ENCODE measurements at regions not wholly inside any gene's neighbourhood (a gene's known extent, or its start where the extent isn't known, plus 50 kb on each side); places are given as distances from the start of the nearest gene placed in this dataset.
A peak's percentile ranks its signal among the peaks of the same experiment; 100 is the strongest.
"Not testable (repeated sequence)": the region's sequence is repeated elsewhere in the genome, so short reads cannot be mapped to it uniquely, and the experiment has no call there.

DNA sequence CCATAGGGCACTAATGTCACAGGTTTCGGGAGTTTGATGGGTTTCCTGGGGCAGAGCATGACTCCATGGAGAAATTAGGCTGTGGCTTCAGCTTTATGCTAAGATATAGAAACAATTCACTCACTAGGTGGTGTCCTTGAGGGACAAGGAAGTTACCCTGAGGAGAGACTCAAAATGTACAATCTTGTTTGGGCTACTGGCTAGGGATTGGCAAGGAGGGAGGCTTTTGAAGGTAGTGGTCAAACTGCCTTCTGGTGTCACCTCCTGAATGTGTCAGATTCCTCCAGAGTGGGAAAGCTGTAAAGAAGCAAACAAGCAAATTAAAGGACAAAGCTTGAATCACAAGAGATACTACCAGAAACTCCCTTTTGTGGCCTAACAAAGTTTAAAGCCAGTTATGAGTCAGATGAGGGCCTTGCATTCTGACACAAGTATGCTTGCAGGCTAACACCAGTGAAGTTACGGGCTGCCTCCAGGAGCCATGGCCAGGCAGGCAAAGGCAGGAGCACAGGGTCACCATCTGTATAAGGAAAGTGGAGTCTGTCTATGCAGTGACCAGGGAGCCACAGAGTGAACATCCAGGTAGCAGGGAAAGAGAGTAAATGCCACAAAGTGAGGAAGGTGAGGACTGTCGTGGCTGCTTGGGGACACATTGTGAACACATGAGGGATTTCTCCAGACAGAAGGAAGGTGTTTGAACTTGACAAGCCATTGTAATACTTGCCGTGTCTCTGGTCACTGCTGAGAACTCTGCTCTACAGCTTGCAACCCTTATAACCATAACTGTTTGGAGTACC lies 107.7 kb upstream of the DTNBP1 start:
- DNase-seq (ENCODE audit: low read depth): no peak

DNA sequence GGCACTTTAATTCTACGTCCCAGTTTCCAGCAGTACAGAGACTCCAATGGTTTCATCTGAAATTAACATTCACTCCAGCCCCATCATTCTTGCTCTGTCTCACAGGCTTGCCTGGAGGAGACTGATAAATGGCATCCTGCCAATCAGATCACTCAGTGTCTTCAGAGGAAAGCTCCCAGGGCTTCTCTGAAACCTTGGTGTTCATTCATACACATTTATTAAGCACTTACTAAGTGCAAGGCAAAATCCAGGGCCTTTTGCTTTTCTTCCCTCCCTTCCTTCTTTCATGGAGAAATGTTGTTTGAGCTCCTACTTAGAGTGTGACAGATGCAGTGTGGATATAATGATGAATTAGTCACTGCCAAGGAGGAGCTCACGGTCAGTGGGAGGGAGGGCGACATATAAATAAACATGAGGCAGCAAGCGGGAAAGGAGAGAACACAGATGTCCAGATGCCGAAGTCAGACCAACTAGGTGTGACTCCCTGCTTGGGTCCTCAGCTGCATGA lies 106.7 kb upstream of the DTNBP1 start:
- no peak for DNase-seq (ENCODE audit: low read depth)

DNA sequence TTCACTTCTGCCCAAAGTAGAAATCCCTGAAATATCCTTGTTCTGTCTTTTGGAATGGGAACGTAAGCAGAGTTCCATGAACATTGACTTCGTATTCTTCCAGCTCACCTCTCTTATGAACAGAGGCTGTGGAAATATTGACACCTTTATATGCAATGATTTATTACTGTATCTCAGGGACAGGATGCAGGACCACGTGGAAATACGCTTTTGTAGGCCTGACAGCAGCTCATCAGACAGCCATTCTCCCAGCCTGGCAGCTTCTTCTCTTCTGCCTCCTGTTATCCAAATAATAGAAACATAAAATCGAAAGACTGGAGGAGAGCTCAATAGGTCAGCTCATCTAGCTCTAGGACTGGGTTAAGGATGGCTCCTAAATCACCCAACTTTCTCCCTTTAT lies 106.2 kb upstream of the DTNBP1 start:
- no peak for DNase-seq (ENCODE audit: low read depth)

DNA sequence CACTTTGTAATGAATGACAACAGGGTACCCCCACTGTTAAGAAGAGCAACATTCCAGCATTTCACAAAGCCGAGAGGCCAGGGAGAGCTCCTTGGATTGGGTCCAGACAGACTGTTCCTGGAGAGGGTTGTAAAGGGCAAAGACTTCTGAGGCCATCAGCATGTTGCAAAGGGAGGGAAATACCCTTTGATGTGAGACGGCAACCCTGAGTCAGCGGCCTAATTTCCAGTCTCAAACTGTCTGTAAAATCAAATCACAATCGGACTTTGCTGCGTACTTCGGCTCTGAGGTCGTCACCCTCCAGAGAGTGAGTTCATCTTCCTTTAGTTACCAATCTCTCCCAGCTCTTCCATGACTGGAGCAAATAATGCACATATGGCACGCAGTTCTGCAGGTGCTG lies 101.0 kb upstream of the DTNBP1 start:
- peak; percentile 16 for DNase-seq (ENCODE audit: low read depth)

- DNase-seq (ENCODE audit: low read depth): no peak
These were observed 100.5 kb upstream of the DTNBP1 start for GRCh38 chr6:15763364-15763763.

DNA sequence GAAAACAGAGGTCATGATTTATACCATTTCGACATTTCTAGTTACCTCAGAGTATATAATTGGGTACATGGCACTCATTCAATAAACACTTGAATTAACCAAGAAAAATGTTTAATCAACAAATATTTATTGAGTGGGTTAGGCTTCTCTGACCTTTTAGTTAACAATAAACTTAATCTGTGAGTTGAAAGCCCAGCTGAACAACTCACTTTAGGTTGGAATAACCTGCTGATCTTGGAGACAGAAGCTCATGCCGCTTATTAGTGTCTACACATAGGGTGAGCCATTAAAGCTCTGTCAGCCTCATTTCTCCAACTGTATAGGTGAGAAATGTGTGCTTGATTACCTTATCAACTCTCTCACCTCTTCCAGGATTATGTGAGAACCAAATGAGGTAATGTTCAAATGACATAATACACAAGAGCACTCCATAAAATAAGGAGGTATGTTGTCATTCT lies 98.2 kb upstream of the DTNBP1 start:
- no peak for DNase-seq (ENCODE audit: low read depth)

GRCh38 chr6:15758631-15759215 lies 95.9 kb upstream of the DTNBP1 start:
- no peak for DNase-seq (ENCODE audit: low read depth)

- no peak for DNase-seq (ENCODE audit: low read depth)
These were observed 92.7 kb upstream of the DTNBP1 start for GRCh38 chr6:15755526-15755925.

- DNase-seq (ENCODE audit: low read depth): no peak
These were observed 91.9 kb upstream of the DTNBP1 start for GRCh38 chr6:15754706-15755079.

DNA sequence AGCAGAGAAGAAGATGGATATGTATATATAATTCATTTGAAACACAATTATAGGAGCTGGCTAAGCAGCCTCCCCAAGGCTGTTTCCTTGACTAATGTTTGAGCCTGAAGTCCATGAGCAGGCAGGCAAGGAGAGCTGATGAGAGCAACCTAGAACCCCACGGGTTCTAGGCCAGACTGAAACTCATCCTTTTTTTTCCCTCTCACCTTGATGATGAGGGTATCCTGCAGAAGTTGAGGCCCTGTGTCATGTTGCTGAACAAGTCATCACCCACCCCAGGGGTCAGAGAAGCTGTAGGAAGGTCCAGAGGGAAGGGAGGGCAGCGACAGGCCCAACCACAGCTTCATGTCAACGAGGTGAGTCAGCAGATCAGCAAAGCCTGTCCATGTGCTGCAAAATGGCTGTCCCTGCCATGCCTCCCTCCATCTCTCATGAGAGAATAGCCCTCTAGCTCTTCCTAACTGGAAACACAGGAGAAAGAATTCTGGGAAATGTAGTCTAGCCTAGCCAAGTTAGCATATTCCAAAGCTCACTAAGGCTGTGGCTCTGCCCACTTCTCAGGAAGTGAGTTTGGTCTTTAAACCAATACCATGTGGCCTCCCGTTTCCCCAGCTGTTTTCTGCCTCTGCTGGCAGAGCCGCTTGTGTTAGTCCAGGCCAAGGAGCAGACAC lies 91.3 kb upstream of the DTNBP1 start:
- peak; percentile 61 for DNase-seq (ENCODE audit: low read depth)

DNA sequence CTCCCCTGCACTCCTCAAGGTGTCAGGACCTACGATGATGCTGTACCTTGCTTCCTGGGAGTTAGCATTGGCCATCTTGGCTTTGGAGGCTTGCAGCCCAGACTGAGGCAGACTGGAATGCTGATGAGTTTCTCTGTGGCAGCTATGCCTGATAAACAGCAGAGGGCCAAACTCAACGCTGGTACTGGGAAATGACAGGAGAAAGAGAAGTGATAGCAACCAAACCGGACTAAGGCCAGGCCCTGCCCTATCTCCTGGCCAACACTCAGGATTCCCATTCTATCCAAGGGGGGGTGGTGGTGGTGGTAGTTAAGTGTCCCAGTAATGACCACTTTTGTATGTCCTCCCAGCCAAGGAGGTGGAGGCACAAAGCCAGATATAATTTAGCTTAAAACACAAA lies 90.0 kb upstream of the DTNBP1 start:
- no peak for DNase-seq (ENCODE audit: low read depth)

- DNase-seq (ENCODE audit: low read depth): no peak
These were observed 89.0 kb upstream of the DTNBP1 start for GRCh38 chr6:15751721-15752350.

DNA sequence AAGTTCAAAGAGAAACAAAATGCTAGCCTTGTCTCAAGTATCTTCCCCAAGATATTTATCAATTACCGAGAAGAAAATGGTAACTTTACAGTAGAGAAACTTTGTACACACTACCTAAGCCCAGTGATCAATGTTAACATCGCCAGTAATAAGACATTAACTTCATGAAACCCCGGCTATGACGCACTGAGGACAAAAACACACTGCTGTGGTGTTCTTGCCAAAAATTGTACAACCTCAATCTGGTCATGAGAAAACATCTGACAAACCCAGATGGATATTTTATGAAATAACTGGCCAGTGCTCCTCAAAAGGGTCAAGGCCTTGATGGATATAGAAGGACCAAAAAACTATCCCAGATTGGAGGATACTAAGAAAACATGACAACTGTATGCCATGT lies 85.5 kb upstream of the DTNBP1 start:
- DNase-seq (ENCODE audit: low read depth): no peak

DNA sequence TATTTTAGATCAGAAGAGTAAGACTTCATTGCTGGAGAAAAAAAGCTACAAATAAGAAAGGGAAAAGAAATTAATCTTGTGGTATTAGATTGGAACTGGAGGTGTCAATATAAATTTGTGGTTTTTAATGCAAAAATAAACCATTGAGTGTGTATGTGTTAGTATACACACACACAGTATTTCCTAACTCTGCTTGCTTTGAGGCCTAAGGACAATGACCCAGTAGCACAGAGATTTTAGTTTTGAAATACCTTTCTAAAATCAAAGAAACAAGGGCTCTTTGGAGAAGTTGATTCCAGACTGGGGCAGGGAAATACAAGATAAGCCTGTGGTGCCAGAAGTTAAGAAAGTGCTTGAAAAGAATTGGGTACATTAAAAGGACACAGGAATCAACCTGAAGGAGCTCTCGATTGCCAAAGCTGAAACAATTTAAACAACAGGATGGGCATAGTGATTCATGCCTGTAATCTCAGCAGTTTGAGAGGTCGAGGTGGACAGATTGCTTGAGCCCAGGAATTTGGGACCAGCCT lies 84.6 kb upstream of the DTNBP1 start:
- DNase-seq (ENCODE audit: low read depth): no peak

- no peak for DNase-seq (ENCODE audit: low read depth)
These were observed 83.0 kb upstream of the DTNBP1 start for GRCh38 chr6:15745781-15746180.

GRCh38 chr6:15744818-15745402 lies 82.1 kb upstream of the DTNBP1 start:
- DNase-seq (ENCODE audit: low read depth): no peak

DNA sequence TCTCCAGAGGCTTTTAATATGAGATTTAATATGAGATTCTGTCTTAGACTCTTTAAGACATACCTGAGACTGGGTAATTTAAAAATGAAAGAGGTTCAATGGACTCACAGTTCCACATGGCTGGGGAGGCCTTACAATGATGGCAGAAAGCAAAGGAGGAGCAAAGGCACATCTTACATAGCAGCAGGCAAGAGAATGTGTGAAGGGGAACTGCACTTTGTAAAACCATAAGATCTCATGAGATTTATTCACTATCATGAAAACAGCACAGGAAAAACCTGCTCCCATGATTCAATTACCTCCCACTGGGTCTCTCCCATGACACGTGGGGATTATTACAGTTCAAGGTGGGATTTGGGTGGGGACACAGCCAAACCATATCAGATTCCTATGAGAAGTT lies 79.2 kb upstream of the DTNBP1 start:
- DNase-seq (ENCODE audit: low read depth): not testable (repeated sequence)

- no peak for DNase-seq (ENCODE audit: low read depth)
These were observed 78.6 kb upstream of the DTNBP1 start for GRCh38 chr6:15741405-15741804.

GRCh38 chr6:15739867-15740266 lies 77.0 kb upstream of the DTNBP1 start:
- DNase-seq (ENCODE audit: low read depth): no peak

- DNase-seq (ENCODE audit: low read depth): no peak
These were observed 76.5 kb upstream of the DTNBP1 start for GRCh38 chr6:15739353-15739752.

GRCh38 chr6:15738195-15738594 lies 75.4 kb upstream of the DTNBP1 start:
- not testable (repeated sequence) for DNase-seq (ENCODE audit: low read depth)

DNA sequence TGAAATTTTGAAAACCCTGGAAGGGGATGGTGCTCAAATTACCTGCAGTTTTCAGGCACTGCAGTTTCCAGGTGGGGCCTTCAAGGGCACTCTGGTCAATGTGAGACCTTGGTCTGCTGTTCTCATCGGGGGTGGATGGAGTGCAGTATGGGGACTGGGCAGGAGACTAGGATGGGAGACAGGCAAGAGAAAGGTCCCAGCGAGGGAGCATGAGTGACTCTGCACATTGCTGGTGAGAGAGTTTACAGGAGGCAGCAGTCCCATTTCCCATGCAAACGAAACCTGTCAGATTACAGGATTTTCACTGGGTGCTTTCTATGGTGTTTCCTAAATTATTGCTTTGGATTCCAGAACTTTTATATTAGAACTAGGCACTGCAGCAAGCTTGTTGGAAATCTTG lies 73.5 kb upstream of the DTNBP1 start:
- DNase-seq (ENCODE audit: low read depth): no peak
